ENCODE measurements at regions not wholly inside any gene's neighbourhood (a gene's known extent, or its start where the extent isn't known, plus 50 kb on each side); places are given as distances from the start of the nearest gene placed in this dataset.

DNA sequence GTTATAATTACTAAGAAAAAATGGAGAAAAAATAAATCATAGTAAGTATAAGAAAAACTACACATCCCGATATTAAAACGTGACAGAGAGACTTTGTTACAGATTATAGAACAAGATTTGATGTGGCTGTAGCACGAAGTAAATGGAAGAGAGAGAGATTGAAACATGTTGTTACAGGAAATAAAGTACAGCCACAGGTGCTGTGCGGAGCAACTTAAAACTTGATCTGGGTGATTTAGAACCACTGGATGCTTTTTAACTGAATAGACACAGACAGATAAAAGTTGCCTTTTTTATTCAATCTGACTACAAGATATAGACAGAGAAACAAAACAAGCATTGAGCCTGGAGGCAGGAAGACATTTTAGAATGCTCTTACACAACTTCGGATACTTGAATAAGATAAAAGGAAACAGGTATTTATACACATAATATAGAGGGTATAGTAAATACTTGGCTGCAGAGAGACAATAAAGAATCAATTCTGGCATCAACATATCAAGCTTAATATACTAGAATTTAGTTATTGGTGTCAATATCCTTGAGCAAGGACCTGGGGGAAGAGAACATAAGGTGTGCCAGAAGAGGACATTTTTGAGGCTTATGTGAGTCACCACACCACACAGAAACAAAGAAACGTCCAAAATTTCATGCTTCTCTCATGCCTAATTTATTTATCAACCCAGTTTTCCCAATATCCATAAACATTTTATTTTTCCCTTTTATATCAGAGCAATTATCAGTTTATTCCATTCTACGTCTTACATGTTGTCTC is 548.5 kb downstream of the SLITRK1 start:
- no peak for TF ChIP-seq CTCF (IDR thresholded peaks at IDR 0.05; ENCODE audit: insufficient read depth, low read length, missing control alignments)
- CTCF ChIA-PET: no interaction called here
- no peak overlapping the region for H3K4me3 ChIP-seq (ENCODE audit: low read depth, low read length)
- POLR2A ChIA-PET: no interaction called here
- DNase-seq (ENCODE audit: low read depth, low spot score): no peak

DNA sequence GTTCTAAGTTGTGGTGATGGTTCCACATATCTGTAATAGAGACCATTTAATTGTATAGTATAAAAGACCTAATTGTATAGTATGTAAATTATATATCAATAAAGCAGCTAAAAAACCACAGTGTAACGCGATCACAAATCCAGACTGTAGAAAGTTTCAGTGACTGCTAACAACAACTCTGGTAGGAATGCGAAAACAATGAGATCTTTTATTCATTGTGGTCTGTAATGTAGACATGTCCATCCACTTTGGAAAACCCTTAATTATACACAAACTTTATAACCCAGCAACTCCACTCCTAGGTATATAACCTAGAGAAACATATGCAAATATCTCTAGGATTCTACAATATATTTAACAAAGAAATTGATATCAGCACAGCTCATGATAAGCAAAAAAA is 549.5 kb downstream of the SLITRK1 start:
- POLR2A ChIA-PET: no interaction called here
- no peak for DNase-seq (ENCODE audit: low read depth, low spot score)
- H3K4me3 ChIP-seq (ENCODE audit: low read depth, low read length): no peak overlapping the region
- no peak for TF ChIP-seq CTCF (IDR thresholded peaks at IDR 0.05; ENCODE audit: insufficient read depth, low read length, missing control alignments)
- CTCF ChIA-PET: no interaction called here

- ChIA-PET CTCF (no interaction called here), POLR2A (no interaction called here)
- no peak for DNase-seq (ENCODE audit: low read depth, low spot score)
Observed at GRCh38 chr13:83327091-83327490, 555.2 kb downstream of the SLITRK1 start.

GRCh38 chr13:83325125-83325853 is 557.0 kb downstream of the SLITRK1 start:
- no peak for TF ChIP-seq CTCF (IDR thresholded peaks at IDR 0.05; ENCODE audit: insufficient read depth, low read length, missing control alignments)
- DNase-seq (ENCODE audit: low read depth, low spot score): peak; percentile 47
- POLR2A ChIA-PET: no interaction called here
- no peak overlapping the region for H3K4me3 ChIP-seq (ENCODE audit: low read depth, low read length)
- CTCF ChIA-PET: no interaction called here

More at GRCh38 chr13:83327091-83327490, 555.2 kb downstream of the SLITRK1 start:
- no peak overlapping the region for H3K4me3 ChIP-seq (ENCODE audit: low read depth, low read length)
- no peak for TF ChIP-seq CTCF (IDR thresholded peaks at IDR 0.05; ENCODE audit: insufficient read depth, low read length, missing control alignments)

DNA sequence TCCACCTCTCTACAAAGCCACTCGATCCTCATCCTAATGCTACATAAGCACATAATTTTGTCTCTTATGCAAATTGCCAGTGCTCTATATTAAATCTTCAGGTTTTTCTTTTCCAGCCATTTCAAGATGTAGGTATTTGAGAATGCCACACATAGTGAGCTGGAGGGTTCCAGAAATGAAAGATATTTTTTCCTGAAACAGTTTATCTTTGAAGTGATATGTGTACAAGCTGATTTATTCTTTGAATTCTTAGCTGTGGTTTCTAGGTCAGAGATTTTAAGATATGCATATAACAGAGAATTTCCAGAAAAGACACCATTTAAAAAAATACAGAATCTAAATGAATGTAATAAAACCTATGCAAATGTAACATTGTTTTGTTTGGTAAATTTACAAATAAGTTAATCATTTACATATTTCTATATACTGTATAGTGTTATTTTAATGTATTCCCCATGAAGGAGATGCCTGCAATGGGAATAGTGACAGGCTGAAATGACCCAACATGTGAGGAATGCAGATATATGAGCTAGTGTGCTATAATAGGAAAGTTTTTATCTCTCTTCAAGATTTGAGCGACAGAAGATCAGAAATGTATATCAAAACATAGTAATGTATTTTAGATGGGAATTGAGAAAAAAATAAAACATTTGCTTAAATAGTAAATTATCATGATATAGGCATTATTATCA is 570.2 kb downstream of the SLITRK1 start:
- ChIA-PET CTCF (no interaction called here), POLR2A (no interaction called here)
- H3K4me3 ChIP-seq (ENCODE audit: low read depth, low read length): no peak overlapping the region
- no peak for DNase-seq (ENCODE audit: low read depth, low spot score)
- TF ChIP-seq CTCF (IDR thresholded peaks at IDR 0.05; ENCODE audit: insufficient read depth, low read length, missing control alignments): no peak

GRCh38 chr13:83298617-83299016 is 583.7 kb downstream of the SLITRK1 start:
- CTCF ChIA-PET: no interaction called here
- no peak for TF ChIP-seq CTCF (IDR thresholded peaks at IDR 0.05; ENCODE audit: insufficient read depth, low read length, missing control alignments)
- no peak for DNase-seq (ENCODE audit: low read depth, low spot score)
- no peak overlapping the region for H3K4me3 ChIP-seq (ENCODE audit: low read depth, low read length)
- POLR2A ChIA-PET: no interaction called here
